ENCODE measurements at regions not wholly inside any gene's neighbourhood (a gene's known extent, or its start where the extent isn't known, plus 50 kb on each side); places are given as distances from the start of the nearest gene placed in this dataset.

DNA sequence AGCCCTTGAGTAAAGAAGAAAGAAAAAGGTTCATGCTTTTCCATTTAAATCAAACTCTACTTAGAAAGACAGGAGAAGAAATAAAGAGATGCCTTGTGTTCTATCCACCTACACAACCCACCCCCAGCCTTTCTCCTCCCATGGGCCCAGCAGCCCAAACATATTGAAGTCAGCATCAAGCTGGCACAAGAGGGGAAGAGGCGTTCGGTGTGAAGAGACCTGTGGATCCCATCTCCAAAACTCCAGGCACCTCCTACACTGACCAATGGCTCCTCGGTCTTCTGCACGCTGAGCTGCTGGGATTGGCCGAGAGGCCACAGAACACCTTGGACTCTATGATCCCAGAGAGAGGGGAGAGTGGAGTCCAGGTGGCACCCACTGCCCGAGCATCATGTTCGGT, 66.0 kb upstream of the CELF2 start:
- TF ChIP-seq POLR2A (IDR thresholded peaks at IDR 0.05; ENCODE audit: low read length) (no peak), GATA1 (IDR thresholded peaks at IDR 0.05; ENCODE audit: low read depth, low read length) (no peak)
